CD8-positive, alpha-beta memory T cell (primary cell): ENCODE measurements at regions not wholly inside any gene's neighbourhood (a gene's known extent, or its start where the extent isn't known, plus 50 kb on each side); places are given as distances from the start of the nearest gene placed in this dataset.
A peak's percentile ranks its signal among the peaks of the same experiment; 100 is the strongest.

ENCODE experiments used
- CTCF ChIA-PET: fragments of 350-600 bp; sonication (Branson Sonifier 250); formaldehyde crosslinking; loops from one replicate; lab custom pipeline; 2021; ENCODE audit warnings: antibody characterized with exemption; lab: Charles Lee
- POLR2A ChIA-PET: fragments of 350-600 bp; sonication (Branson Sonifier 250); formaldehyde crosslinking; loops from one replicate; lab custom pipeline; 2021; ENCODE audit warnings: antibody characterized with exemption; lab: Charles Lee
- DNase-seq, 5 donors: peaks; one replicate each; pipeline versions ENCODE4 v3.0.0 to v3.0.0-alpha.2; 2020 to 2022; ENCODE audit warnings: mixed read lengths in 1 of 5
- H3K27ac ChIP-seq: one replicate; pipeline ENCODE4 v1.7.0; 2013; ENCODE audit warnings: low read depth, mild to moderate bottlenecking, low read length, moderate library complexity
- H3K27me3 ChIP-seq: 2 replicates; pipeline ENCODE4 v1.7.0; 2013; ENCODE audit warnings: low read length, mild to moderate bottlenecking; ENCODE audit not compliant: insufficient read depth, poor library complexity, severe bottlenecking
- H3K36me3 ChIP-seq: 2 replicates; pipeline ENCODE4 v1.7.0; 2013; ENCODE audit warnings: mild to moderate bottlenecking, low read length, moderate library complexity; ENCODE audit not compliant: insufficient read depth
- H3K4me1 ChIP-seq: 2 replicates; pipeline ENCODE4 v1.7.0; 2013; ENCODE audit warnings: mild to moderate bottlenecking, low read length, moderate library complexity; ENCODE audit not compliant: insufficient read depth
- H3K4me3 ChIP-seq: 2 replicates; pipeline ENCODE4 v1.7.0; 2013; ENCODE audit warnings: mild to moderate bottlenecking, low read length
- H3K9me3 ChIP-seq: 2 replicates; pipeline ENCODE4 v1.7.0; 2013; ENCODE audit warnings: mild to moderate bottlenecking, low read length
- H3K27ac Mint-ChIP-seq, 8 donors: one replicate each; pipeline ENCODE4 v1.8.0; 2020 to 2021; ENCODE audit warnings: mixed read lengths in 8 of 8, mild to moderate bottlenecking in 6 of 8, inconsistent platforms in 3 of 8, moderate library complexity in 3 of 8
- H3K27me3 Mint-ChIP-seq, 2 donors: one replicate each; pipeline ENCODE4 v1.8.0; 2020 to 2021; ENCODE audit warnings: mixed read lengths in 2 of 2, mild to moderate bottlenecking in 1 of 2, moderate library complexity in 1 of 2
- H3K36me3 Mint-ChIP-seq, 3 donors: one replicate each; pipeline ENCODE4 v1.8.0; 2020 to 2021; ENCODE audit warnings: mixed read lengths in 3 of 3, inconsistent platforms in 1 of 3, mild to moderate bottlenecking in 1 of 3
- H3K4me1 Mint-ChIP-seq, 3 donors: one replicate each; pipeline ENCODE4 v1.8.0; 2020 to 2021; ENCODE audit warnings: mixed read lengths in 3 of 3, inconsistent platforms in 1 of 3, mild to moderate bottlenecking in 1 of 3
- H3K4me3 Mint-ChIP-seq, 7 donors: one replicate each; pipeline ENCODE4 v1.8.0; 2020 to 2021; ENCODE audit warnings: mixed read lengths in 7 of 7, mild to moderate bottlenecking in 6 of 7, moderate library complexity in 4 of 7, inconsistent platforms in 2 of 7
- H3K9me3 Mint-ChIP-seq, 5 donors: one replicate each; pipeline ENCODE4 v1.8.0; 2020 to 2022; ENCODE audit warnings: mixed read lengths in 5 of 5, mild to moderate bottlenecking in 3 of 5, moderate library complexity in 2 of 5, inconsistent platforms in 1 of 5

DNA sequence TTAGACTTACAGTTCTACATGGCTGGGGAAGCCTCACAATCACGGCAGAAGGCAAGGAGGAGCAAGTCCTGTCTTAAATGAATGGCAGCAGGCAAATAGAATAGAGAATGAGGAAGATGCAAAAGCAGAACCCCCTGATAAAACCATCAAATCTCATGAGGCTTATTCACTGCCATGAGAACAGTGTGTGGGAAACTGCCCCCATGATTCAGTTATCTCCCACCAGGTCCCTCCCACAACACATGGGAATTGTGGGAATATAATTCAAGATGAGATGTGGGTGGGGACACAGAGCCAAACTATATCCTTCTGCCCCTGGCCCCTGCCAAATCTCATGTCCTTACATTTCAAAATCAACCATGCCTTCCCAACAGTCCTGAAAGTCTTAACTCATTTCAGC lies 367.1 kb downstream of the MED10 start:
- Histone ChIP-seq H3K27me3 (no peaks in the 10 kb centered on the region), H3K36me3 (no peaks in the 10 kb centered on the region), H3K9me3 (no peaks in the 10 kb centered on the region), H3K4me3 (no peak overlapping the region), H3K4me1 (no peaks in the 10 kb centered on the region), H3K27ac (no peak overlapping the region)
- CTCF ChIA-PET = no interaction called here
- POLR2A ChIA-PET = no interaction called here
- H3K27me3 Mint-ChIP-seq = no peaks in the 10 kb centered on the region
- H3K27ac Mint-ChIP-seq = no peak overlapping the region
- H3K4me1 Mint-ChIP-seq = no peaks in the 10 kb centered on the region
- peaks cover 0 to 2% (median 0%) of the 10 kb centered on the region in 5 donors for H3K9me3 Mint-ChIP-seq
- H3K4me3 Mint-ChIP-seq = no peak overlapping the region
- no peak for DNase-seq
- H3K36me3 Mint-ChIP-seq = no peaks in the 10 kb centered on the region

- H3K4me1 ChIP-seq = no peaks in the 10 kb centered on the region
- no peaks in the 10 kb centered on the region for H3K36me3 ChIP-seq
- no peaks in the 10 kb centered on the region for H3K4me1 Mint-ChIP-seq
- ChIA-PET CTCF (no interaction called here), POLR2A (no interaction called here)
- no peaks in the 10 kb centered on the region for H3K9me3 ChIP-seq
- no peak for DNase-seq
- H3K27ac ChIP-seq = no peak overlapping the region
- H3K4me3 Mint-ChIP-seq = no peak overlapping the region
- H3K36me3 Mint-ChIP-seq = no peaks in the 10 kb centered on the region
- peaks cover 0 to 3% (median 0%) of the 10 kb centered on the region in 5 donors for H3K9me3 Mint-ChIP-seq
- peaks cover 2 to 3% of the 10 kb centered on the region in 2 donors for H3K27me3 Mint-ChIP-seq
- peak overlapping the region in 1 of 8 donors; percentile 24 for H3K27ac Mint-ChIP-seq
- no peaks in the 10 kb centered on the region for H3K27me3 ChIP-seq
- no peak overlapping the region for H3K4me3 ChIP-seq
These were observed 371.5 kb downstream of the MED10 start for GRCh38 chr5:6006838-6007314.

- ChIA-PET POLR2A (no interaction called here), CTCF (no interaction called here)
- Mint-ChIP-seq H3K27me3 (peaks cover 2 to 3% of the 10 kb centered on the region in 2 donors), H3K4me3 (no peak overlapping the region), H3K4me1 (no peaks in the 10 kb centered on the region), H3K9me3 (peaks cover 0 to 5% (median 3%) of the 10 kb centered on the region in 5 donors), H3K36me3 (no peaks in the 10 kb centered on the region), H3K27ac (no peak overlapping the region)
- H3K36me3 ChIP-seq = no peaks in the 10 kb centered on the region
- no peaks in the 10 kb centered on the region for H3K9me3 ChIP-seq
- H3K4me1 ChIP-seq = no peaks in the 10 kb centered on the region
- DNase-seq = no peak
- H3K4me3 ChIP-seq = no peak overlapping the region
- H3K27me3 ChIP-seq = no peaks in the 10 kb centered on the region
- H3K27ac ChIP-seq = no peak overlapping the region
These were observed 375.1 kb downstream of the MED10 start for GRCh38 chr5:6003040-6003825.

- H3K9me3 ChIP-seq = no peaks in the 10 kb centered on the region
- Mint-ChIP-seq H3K4me1 (no peaks in the 10 kb centered on the region), H3K27me3 (peaks cover 1 to 3% of the 10 kb centered on the region in 2 donors), H3K9me3 (peaks cover 7 to 15% (median 11%) of the 10 kb centered on the region in 5 donors), H3K27ac (no peak overlapping the region), H3K36me3 (no peaks in the 10 kb centered on the region), H3K4me3 (no peak overlapping the region)
- no peak for DNase-seq
- H3K4me1 ChIP-seq = no peaks in the 10 kb centered on the region
- no peak overlapping the region for H3K27ac ChIP-seq
- no peak overlapping the region for H3K4me3 ChIP-seq
- H3K27me3 ChIP-seq = no peaks in the 10 kb centered on the region
- POLR2A ChIA-PET = no interaction called here
- no peaks in the 10 kb centered on the region for H3K36me3 ChIP-seq
- CTCF ChIA-PET = no interaction called here
These were observed 377.5 kb downstream of the MED10 start for GRCh38 chr5:6000867-6001266.

DNA sequence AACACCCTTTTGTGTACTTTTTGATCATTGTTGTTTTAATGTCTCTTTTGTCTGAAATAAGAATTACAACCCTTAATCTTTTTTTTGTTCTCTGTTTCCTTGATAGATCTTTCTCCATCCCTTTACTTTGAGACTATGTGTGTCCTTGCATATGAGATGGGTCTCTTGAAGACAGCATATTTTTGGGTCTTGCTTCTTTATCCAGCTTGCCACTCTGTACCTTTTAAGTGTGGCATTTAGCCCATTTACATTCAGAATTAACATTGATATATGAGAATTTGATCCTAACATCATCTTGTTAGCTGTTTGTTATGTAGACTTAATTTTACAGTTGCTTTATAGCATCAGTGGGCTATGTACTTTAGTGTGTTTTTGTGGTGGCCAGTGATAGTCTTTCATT lies 382.5 kb downstream of the MED10 start:
- Mint-ChIP-seq H3K36me3 (no peaks in the 10 kb centered on the region), H3K4me1 (no peaks in the 10 kb centered on the region), H3K9me3 (peaks cover 27 to 31% (median 28%) of the 10 kb centered on the region in 5 donors), H3K27me3 (peaks cover 0 to 1% of the 10 kb centered on the region in 2 donors), H3K27ac (no peak overlapping the region), H3K4me3 (no peak overlapping the region)
- DNase-seq = no peak
- no peaks in the 10 kb centered on the region for H3K27me3 ChIP-seq
- no peaks in the 10 kb centered on the region for H3K9me3 ChIP-seq
- no peak overlapping the region for H3K27ac ChIP-seq
- ChIA-PET CTCF (no interaction called here), POLR2A (no interaction called here)
- no peak overlapping the region for H3K4me3 ChIP-seq
- no peaks in the 10 kb centered on the region for H3K36me3 ChIP-seq
- H3K4me1 ChIP-seq = no peaks in the 10 kb centered on the region

DNA sequence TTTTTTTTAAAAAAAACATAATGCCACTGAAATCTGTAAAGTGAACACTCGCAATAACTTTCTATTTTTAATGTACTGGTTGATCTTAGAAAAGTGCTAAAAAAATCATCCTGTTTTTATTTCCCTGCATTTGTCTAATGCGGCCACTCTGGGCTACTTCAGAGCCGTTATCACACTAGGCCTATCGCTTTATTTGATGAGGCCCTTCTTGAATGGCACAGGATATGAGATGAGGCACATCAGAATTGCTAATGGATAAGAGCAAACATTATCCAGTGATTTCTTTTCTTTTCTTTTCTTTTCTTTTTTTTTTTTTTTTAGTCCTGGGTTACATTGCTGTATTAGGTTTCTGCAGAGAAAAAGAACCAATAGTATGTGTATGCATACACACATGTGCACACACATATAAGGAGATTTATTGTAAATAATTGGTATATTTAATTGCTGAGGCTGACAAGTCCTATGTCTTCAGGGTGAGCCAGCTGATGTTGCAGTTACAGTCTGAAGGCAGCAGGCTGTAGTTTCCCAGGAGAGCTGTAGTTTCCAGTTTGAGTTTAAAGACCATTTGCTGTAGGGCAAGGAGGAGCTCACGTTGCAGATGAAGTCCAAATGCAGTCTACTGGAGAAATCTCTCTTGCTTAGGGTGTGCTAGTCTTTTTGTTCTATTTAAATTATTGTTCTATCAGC lies 391.7 kb downstream of the MED10 start:
- no peak overlapping the region for H3K4me3 Mint-ChIP-seq
- peaks cover 0 to 6% (median 0%) of the 10 kb centered on the region in 5 donors for H3K9me3 Mint-ChIP-seq
- Histone ChIP-seq H3K36me3 (no peaks in the 10 kb centered on the region), H3K9me3 (no peaks in the 10 kb centered on the region), H3K4me1 (no peaks in the 10 kb centered on the region), H3K4me3 (no peak overlapping the region), H3K27me3 (no peaks in the 10 kb centered on the region), H3K27ac (no peak overlapping the region)
- CTCF ChIA-PET = no interaction called here
- DNase-seq = no peak
- no peaks in the 10 kb centered on the region for H3K4me1 Mint-ChIP-seq
- H3K27me3 Mint-ChIP-seq = no peaks in the 10 kb centered on the region
- no peak overlapping the region for H3K27ac Mint-ChIP-seq
- H3K36me3 Mint-ChIP-seq = no peaks in the 10 kb centered on the region
- POLR2A ChIA-PET = no interaction called here

DNA sequence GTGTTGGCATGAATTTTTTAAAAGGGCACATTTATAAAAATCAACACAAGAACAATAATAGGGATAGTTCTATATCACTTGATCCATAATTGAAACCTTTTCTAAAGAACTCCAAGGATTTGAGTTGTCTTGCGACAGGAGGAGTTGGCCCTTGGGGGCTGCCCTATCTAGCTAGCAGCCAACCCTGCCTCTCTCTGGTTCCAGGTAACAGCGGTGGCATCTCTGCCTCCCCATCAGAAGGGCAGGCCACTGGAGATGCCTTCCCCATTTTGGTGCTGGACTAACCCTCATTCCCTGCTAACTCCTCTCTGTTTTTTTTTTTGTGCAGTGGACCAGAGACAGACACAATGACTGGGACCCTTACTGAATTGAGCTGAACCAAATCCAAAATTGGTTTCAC lies 393.0 kb downstream of the MED10 start:
- no peaks in the 10 kb centered on the region for H3K4me1 ChIP-seq
- POLR2A ChIA-PET = no interaction called here
- Mint-ChIP-seq H3K4me3 (no peak overlapping the region), H3K27ac (no peak overlapping the region), H3K4me1 (no peaks in the 10 kb centered on the region), H3K9me3 (peaks cover 0 to 3% (median 0%) of the 10 kb centered on the region in 5 donors), H3K36me3 (no peaks in the 10 kb centered on the region), H3K27me3 (no peaks in the 10 kb centered on the region)
- H3K4me3 ChIP-seq = no peak overlapping the region
- H3K27me3 ChIP-seq = no peaks in the 10 kb centered on the region
- no peaks in the 10 kb centered on the region for H3K9me3 ChIP-seq
- no peak for DNase-seq
- CTCF ChIA-PET = no interaction called here
- H3K27ac ChIP-seq = no peak overlapping the region
- H3K36me3 ChIP-seq = no peaks in the 10 kb centered on the region

- CTCF ChIA-PET = no interaction called here
These were observed 394.9 kb downstream of the MED10 start for GRCh38 chr5:5983261-5983980.

More at GRCh38 chr5:5983261-5983980, 394.9 kb downstream of the MED10 start:
- no peak overlapping the region for H3K27ac ChIP-seq
- no peak overlapping the region for H3K4me3 ChIP-seq
- H3K4me3 Mint-ChIP-seq = no peak overlapping the region
- H3K27ac Mint-ChIP-seq = no peak overlapping the region
- POLR2A ChIA-PET = no interaction called here
- no peaks in the 10 kb centered on the region for H3K4me1 ChIP-seq
- no peaks in the 10 kb centered on the region for H3K27me3 Mint-ChIP-seq
- H3K4me1 Mint-ChIP-seq = no peaks in the 10 kb centered on the region
- no peak for DNase-seq
- no peaks in the 10 kb centered on the region for H3K27me3 ChIP-seq
- H3K9me3 ChIP-seq = no peaks in the 10 kb centered on the region
- no peaks in the 10 kb centered on the region for H3K36me3 Mint-ChIP-seq
- H3K36me3 ChIP-seq = no peaks in the 10 kb centered on the region
- H3K9me3 Mint-ChIP-seq = peaks cover 0 to 3% (median 0%) of the 10 kb centered on the region in 5 donors
